DOHH2 (cell line): ENCODE measurements at regions not wholly inside any gene's neighbourhood (a gene's known extent, or its start where the extent isn't known, plus 50 kb on each side); places are given as distances from the start of the nearest gene placed in this dataset.

ENCODE experiments used
- CTCF ChIP-seq: fragments of 200-600 bp; sonication (generic); IDR thresholded peaks from one replicate; pipeline ENCODE4 v1.5.1; 2014; ENCODE audit warnings: antibody characterized with exemption, mild to moderate bottlenecking, low read depth, low read length; ENCODE audit not compliant: poor library complexity, severe bottlenecking
- EZH2phosphoT487 ChIP-seq: fragments of 200-600 bp; sonication (generic); IDR thresholded peaks from 2 replicates; pipeline ENCODE4 v1.6.1; 2017; ENCODE audit warnings: borderline replicate concordance, mild to moderate bottlenecking, antibody characterized with exemption, low read length, moderate library complexity, mixed read lengths

DNA sequence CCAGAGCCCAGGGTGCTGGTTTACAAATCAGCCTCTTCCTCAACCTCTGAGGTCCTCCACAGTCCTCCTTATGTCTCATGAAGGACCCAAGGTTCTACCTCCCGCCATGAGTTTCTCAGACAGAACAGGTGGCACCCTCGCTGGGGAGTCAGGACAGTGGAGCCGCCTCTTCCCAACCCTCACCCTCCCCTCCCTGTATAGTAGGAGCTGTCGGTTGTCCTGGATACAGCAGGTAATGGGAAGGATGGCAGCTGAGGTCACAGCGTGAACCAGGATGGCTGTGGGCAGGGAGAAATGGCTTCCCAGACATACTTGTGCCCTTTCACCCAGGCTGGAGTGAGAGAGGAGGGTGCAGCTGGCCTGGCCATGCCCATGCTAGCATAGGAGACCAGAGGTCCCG is 134.6 kb downstream of the CHST1 start:
- TF ChIP-seq CTCF: no peak
- no peak for TF ChIP-seq EZH2phosphoT487
